ENCODE measurements at regions not wholly inside any gene's neighbourhood (a gene's known extent, or its start where the extent isn't known, plus 50 kb on each side); places are given as distances from the start of the nearest gene placed in this dataset.

DNA sequence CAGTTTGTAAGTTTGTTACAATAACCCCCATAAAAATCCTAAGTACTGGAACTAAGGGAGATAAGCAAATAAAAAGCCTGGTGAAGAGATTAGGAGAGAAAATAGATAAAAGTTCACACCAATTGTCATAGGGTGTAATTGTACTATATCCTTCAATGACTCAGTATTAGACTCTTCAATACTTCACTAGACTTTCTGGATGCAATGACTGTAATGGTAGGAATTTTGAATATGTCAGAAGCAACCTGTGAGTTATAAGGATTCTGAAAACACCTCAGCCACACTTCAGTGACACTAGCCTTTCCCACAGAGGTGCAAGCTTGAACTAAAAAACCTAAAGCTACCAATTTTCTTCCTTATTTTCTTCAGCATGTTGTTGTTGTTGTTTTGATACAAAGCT is 147.9 kb downstream of the PTGER3 start:
- intact Hi-C loops (cut with DNase I; ENCODE audit: low total_unique reads) = loop anchor here (10.0 kb wide), 1 partner anchor 185 kb away; no protein-coding TSS in a partner anchor
- H3K9me3 ChIP-seq = no peaks in the 10 kb centered on the region
- no peaks in the 10 kb centered on the region for H3K36me3 ChIP-seq
- peaks cover 0 to 11% (median 0%) of the 10 kb centered on the region in 4 donors for H3K4me1 ChIP-seq
- H3K27ac ChIP-seq = no peak overlapping the region
- no peaks in the 10 kb centered on the region for H3K27me3 ChIP-seq
- no peak overlapping the region for H3K4me3 ChIP-seq
- TF ChIP-seq, protein P1, sequence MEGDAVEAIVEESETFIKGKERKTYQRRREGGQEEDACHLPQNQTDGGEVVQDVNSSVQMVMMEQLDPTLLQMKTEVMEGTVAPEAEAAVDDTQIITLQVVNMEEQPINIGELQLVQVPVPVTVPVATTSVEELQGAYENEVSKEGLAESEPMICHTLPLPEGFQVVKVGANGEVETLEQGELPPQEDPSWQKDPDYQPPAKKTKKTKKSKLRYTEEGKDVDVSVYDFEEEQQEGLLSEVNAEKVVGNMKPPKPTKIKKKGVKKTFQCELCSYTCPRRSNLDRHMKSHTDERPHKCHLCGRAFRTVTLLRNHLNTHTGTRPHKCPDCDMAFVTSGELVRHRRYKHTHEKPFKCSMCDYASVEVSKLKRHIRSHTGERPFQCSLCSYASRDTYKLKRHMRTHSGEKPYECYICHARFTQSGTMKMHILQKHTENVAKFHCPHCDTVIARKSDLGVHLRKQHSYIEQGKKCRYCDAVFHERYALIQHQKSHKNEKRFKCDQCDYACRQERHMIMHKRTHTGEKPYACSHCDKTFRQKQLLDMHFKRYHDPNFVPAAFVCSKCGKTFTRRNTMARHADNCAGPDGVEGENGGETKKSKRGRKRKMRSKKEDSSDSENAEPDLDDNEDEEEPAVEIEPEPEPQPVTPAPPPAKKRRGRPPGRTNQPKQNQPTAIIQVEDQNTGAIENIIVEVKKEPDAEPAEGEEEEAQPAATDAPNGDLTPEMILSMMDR (IDR thresholded peaks at IDR 0.05) = no peak
- DNase-seq = no peak

- Histone ChIP-seq H3K27ac (no peak overlapping the region), H3K4me1 (no peaks in the 10 kb centered on the region), H3K9me3 (no peaks in the 10 kb centered on the region), H3K36me3 (no peaks in the 10 kb centered on the region), H3K27me3 (no peaks in the 10 kb centered on the region), H3K4me3 (no peak overlapping the region)
- TF ChIP-seq, protein P1 (IDR thresholded peaks at IDR 0.05) = no peak
- DNase-seq = no peak
- intact Hi-C loops (cut with DNase I; ENCODE audit: low total_unique reads) = no loop called here
Measured at GRCh38 chr1:70902211-70902610, 145.4 kb downstream of the PTGER3 start.

DNA sequence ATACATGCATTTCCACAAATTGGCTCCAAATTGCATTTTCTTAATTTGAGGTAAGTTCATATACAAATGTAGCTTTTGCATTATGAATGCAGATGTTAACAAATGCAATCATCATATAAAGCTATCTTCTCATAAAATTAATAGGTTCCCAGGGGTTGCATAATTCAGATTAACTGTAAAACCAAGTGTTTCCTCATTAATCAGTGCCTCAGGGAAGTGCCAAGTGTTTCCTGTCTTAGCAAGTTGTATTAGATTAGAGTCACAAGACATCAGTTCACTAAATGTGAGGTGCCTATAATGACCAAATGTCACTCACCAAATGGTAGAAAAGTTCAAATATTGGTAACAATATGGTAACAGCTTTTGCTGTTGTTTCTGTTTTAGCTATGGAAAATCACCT is 140.8 kb downstream of the PTGER3 start:
- intact Hi-C loops (cut with DNase I; ENCODE audit: low total_unique reads) = no loop called here
- Histone ChIP-seq H3K4me3 (no peak overlapping the region), H3K36me3 (no peaks in the 10 kb centered on the region), H3K27ac (no peak overlapping the region), H3K9me3 (no peaks in the 10 kb centered on the region), H3K4me1 (no peaks in the 10 kb centered on the region), H3K27me3 (no peaks in the 10 kb centered on the region)
- no peak for DNase-seq
- TF ChIP-seq, protein P1 (IDR thresholded peaks at IDR 0.05) = no peak

- no peaks in the 10 kb centered on the region for H3K27me3 ChIP-seq
Measured at GRCh38 chr1:70907563-70908310, 139.9 kb downstream of the PTGER3 start.

GRCh38 chr1:70909262-70909822 is 138.3 kb downstream of the PTGER3 start:
- intact Hi-C loops (cut with DNase I; ENCODE audit: low total_unique reads) = no loop called here

More at GRCh38 chr1:70907563-70908310, 139.9 kb downstream of the PTGER3 start:
- H3K4me1 ChIP-seq = no peaks in the 10 kb centered on the region
- intact Hi-C loops (cut with DNase I; ENCODE audit: low total_unique reads) = no loop called here
- no peaks in the 10 kb centered on the region for H3K9me3 ChIP-seq
- TF ChIP-seq, protein P1 (IDR thresholded peaks at IDR 0.05) = no peak
- no peak overlapping the region for H3K4me3 ChIP-seq
- DNase-seq = no peak
- no peaks in the 10 kb centered on the region for H3K36me3 ChIP-seq
- no peak overlapping the region for H3K27ac ChIP-seq

More at GRCh38 chr1:70909262-70909822, 138.3 kb downstream of the PTGER3 start:
- Histone ChIP-seq H3K9me3 (no peaks in the 10 kb centered on the region), H3K27me3 (no peaks in the 10 kb centered on the region), H3K4me3 (no peak overlapping the region), H3K4me1 (no peaks in the 10 kb centered on the region), H3K36me3 (no peaks in the 10 kb centered on the region), H3K27ac (no peak overlapping the region)
- no peak for DNase-seq
- TF ChIP-seq, protein P1 (IDR thresholded peaks at IDR 0.05) = no peak
